Common myeloid progenitor, CD34-positive (primary cell): ENCODE measurements at regions not wholly inside any gene's neighbourhood (a gene's known extent, or its start where the extent isn't known, plus 50 kb on each side); places are given as distances from the start of the nearest gene placed in this dataset.

Experiments used
- CTCF ChIA-PET: fragments of 350-600 bp; sonication (Branson Sonifier 250); formaldehyde crosslinking; loops from one replicate; lab custom pipeline; 2021; ENCODE audit warnings: antibody characterized with exemption; lab: Charles Lee
- POLR2A ChIA-PET: fragments of 350-600 bp; sonication (Branson Sonifier 250); formaldehyde crosslinking; loops from one replicate; lab custom pipeline; 2021; ENCODE audit warnings: antibody characterized with exemption; lab: Charles Lee
- DNase-seq, 3 donors: peaks; one replicate each; pipeline versions ENCODE4 v3.0.0 to v3.0.0-alpha.2; 2013
- H3K27ac ChIP-seq, 2 experiments: 1 replicate in 1 of 2; 2 replicates in 1 of 2; pipeline ENCODE4 v1.7.0; 2013; ENCODE audit warnings: inconsistent platforms in 2 of 2, low read length in 2 of 2, mild to moderate bottlenecking in 2 of 2, low read depth in 1 of 2, moderate library complexity in 1 of 2; ENCODE audit not compliant: severe bottlenecking in 2 of 2, insufficient read depth in 1 of 2, poor library complexity in 1 of 2
- H3K27me3 ChIP-seq, 5 experiments: replicated peaks in 2 of 5; 1 replicate in 3 of 5; 2 replicates in 2 of 5; pipeline versions ENCODE4 v1.6.1 to v1.7.0; 2013; ENCODE audit warnings: low read length in 4 of 5, mild to moderate bottlenecking in 2 of 5, moderate library complexity in 2 of 5, inconsistent platforms in 1 of 5; ENCODE audit not compliant: insufficient read depth in 5 of 5, control insufficient read depth in 4 of 5
- H3K36me3 ChIP-seq, 4 experiments: 1 replicate in 2 of 4; 2 replicates in 2 of 4; pipeline versions ENCODE4 v1.6.1 to v1.7.0; 2013; ENCODE audit warnings: low read length in 3 of 4, control low read depth in 1 of 4, mild to moderate bottlenecking in 1 of 4; ENCODE audit not compliant: control insufficient read depth in 4 of 4, insufficient read depth in 4 of 4
- H3K4me1 ChIP-seq, 4 experiments: 1 replicate in 3 of 4; 2 replicates in 1 of 4; pipeline versions ENCODE4 v1.6.1 to v1.7.1; 2013; ENCODE audit warnings: low read length in 3 of 4, mild to moderate bottlenecking in 3 of 4, control low read depth in 1 of 4, inconsistent platforms in 1 of 4, moderate library complexity in 1 of 4; ENCODE audit not compliant: control insufficient read depth in 4 of 4, insufficient read depth in 4 of 4; ENCODE audit errors: control extremely low read depth in 1 of 4
- H3K4me3 ChIP-seq, 7 experiments: 1 replicate in 4 of 7; 2 replicates in 3 of 7; pipeline versions ENCODE4 v1.5.1 to v1.7.0; 2013; ENCODE audit warnings: mild to moderate bottlenecking in 7 of 7, low read length in 6 of 7, moderate library complexity in 6 of 7, inconsistent platforms in 2 of 7, low read depth in 2 of 7, control low read depth in 1 of 7; ENCODE audit not compliant: insufficient read depth in 4 of 7, control insufficient read depth in 1 of 7; ENCODE audit errors: extremely low read depth in 1 of 7
- H3K9me3 ChIP-seq, 5 experiments: 1 replicate in 4 of 5; 2 replicates in 1 of 5; pipeline versions ENCODE4 v1.6.1 to v1.7.1; 2013; ENCODE audit warnings: low read length in 4 of 5, mild to moderate bottlenecking in 2 of 5, inconsistent platforms in 1 of 5, low read depth in 1 of 5, moderate library complexity in 1 of 5; ENCODE audit not compliant: control insufficient read depth in 4 of 5, insufficient read depth in 2 of 5; ENCODE audit errors: control extremely low read depth in 1 of 5
- WGBS: methylation state at CpG from one replicate; pipeline ENCODE4 v1.1.5; 2013; ENCODE audit not compliant: insufficient coverage; 5-methylcytosine and 5-hydroxymethylcytosine counted together

DNA sequence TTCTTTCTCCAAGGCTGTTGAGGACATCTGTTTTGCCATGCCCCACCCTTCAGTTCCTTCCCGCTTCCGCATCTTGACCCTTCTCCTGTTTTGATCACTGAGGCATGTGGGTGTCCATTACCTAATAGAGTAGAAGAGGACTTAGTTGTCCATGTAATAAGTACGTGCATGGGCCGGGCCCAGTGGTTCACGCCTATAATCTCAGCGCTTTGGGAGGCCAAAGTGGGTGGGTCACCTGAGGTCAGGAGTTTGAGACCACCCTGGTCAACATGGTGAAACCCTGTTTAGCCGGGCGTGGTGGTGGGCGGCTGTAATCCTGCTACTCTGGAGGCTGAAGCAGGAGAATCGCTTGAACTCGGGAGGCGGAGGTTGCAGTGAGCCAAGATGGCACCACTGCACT is 637.8 kb upstream of the EEF2KMT start:
- CTCF ChIA-PET = no interaction called here
- Histone ChIP-seq H3K36me3 (no peaks in the 10 kb centered on the region), H3K27me3 (no peaks in the 10 kb centered on the region), H3K27ac (no peak overlapping the region), H3K9me3 (peaks cover 0 to 3% (median 0%) of the 10 kb centered on the region in 5 experiments), H3K4me1 (no peaks in the 10 kb centered on the region), H3K4me3 (no peak overlapping the region)
- no peak for DNase-seq
- WGBS = 98% methylated on average over 10 of the region's 12 CpGs
- POLR2A ChIA-PET = no interaction called here

DNA sequence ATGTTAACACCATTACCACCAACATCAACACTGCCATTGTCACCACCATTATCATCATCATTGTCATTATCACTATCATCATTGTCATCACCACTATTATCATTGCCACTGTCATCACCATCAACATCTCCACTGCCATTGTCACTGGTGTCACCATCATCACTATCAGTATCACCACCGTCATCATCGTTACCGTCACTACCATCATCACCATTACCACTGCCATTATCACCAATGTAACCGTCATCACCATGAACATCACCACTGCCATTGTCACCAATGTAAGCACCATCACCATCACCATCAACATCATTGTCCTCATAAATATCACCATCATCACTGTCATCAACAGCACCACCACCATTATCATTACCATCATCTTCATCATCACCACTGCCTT is 633.2 kb upstream of the EEF2KMT start:
- peaks cover 0 to 3% (median 0%) of the 10 kb centered on the region in 5 experiments for H3K9me3 ChIP-seq
- 95% methylated on average over 4 of the region's 4 CpGs for WGBS
- no peak overlapping the region for H3K4me3 ChIP-seq
- no peak for DNase-seq
- no peak overlapping the region for H3K27ac ChIP-seq
- no peaks in the 10 kb centered on the region for H3K4me1 ChIP-seq
- POLR2A ChIA-PET = no interaction called here
- no peaks in the 10 kb centered on the region for H3K27me3 ChIP-seq
- no peaks in the 10 kb centered on the region for H3K36me3 ChIP-seq
- CTCF ChIA-PET = no interaction called here

DNA sequence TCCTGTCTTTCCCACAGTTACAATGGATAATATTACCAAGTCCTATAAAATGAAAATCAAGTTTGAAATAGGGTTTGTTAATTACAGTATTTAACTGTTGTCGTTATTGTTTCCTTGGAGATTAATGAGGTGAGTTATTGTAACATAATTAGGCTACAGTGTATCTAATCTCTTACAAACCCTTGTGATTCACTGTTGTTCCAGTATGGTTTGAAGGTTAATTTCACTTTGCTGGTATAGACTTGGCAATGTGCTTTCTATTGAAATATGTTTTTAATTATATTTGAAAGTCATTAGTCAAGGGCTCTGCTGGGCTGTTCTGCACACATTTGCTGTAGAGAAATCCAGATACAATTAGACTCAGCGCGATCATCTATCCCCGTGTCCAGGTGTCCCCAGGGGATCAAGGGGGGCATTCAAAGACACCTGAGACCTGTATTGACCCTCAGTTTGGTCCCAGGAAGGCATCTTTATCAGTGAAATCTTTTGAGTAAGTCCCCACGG is 624.6 kb upstream of the EEF2KMT start:
- Histone ChIP-seq H3K27ac (no peak overlapping the region), H3K4me3 (no peak overlapping the region), H3K36me3 (no peaks in the 10 kb centered on the region), H3K27me3 (no peaks in the 10 kb centered on the region), H3K4me1 (no peaks in the 10 kb centered on the region), H3K9me3 (no peaks in the 10 kb centered on the region)
- CTCF ChIA-PET = no interaction called here
- DNase-seq = no peak
- 86% methylated on average over 2 of the region's 5 CpGs for WGBS
- POLR2A ChIA-PET = no interaction called here

DNA sequence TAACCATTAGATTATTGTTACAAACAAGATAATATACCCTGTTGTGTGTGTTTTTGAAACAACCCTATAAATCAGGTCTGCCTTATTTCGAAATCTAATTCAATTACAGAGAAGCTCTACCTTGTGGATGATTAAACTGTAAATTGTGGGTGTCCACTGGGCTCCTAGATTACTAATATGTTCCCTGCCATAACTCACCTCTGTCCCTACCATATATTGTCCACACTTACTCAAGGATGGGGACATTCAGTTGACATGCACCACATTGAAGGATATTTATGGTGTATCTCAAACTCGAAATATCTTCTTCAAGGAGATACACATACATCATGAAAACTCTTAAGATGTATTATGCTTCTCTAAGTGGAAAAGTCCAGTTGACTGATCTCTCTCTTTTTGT is 617.6 kb upstream of the EEF2KMT start:
- Histone ChIP-seq H3K4me3 (no peak overlapping the region), H3K27ac (no peak overlapping the region), H3K4me1 (no peaks in the 10 kb centered on the region), H3K36me3 (no peaks in the 10 kb centered on the region), H3K27me3 (no peaks in the 10 kb centered on the region), H3K9me3 (peaks cover 0 to 2% (median 0%) of the 10 kb centered on the region in 5 experiments)
- CTCF ChIA-PET = no interaction called here
- no CpG with 5 or more reads among the region's 2 CpGs for WGBS
- POLR2A ChIA-PET = no interaction called here
- no peak for DNase-seq

DNA sequence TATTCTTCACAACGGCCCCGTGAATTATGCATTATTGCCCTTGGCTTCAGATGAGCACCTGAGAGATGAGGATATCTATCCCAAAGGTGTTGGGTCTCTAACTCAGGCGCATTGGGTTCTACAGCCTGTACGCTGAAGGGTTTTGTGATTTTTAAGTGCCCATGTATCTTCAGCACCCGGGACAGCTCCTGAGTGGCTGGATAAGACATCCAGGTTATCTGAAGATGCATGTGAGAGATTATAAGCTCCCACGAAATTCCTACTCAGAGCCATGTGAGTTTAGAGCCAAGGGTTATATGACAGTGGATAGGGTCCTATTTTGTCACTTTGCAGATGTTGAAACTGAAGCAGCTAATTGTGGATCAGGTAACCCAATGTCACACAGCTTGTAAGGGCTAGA is 612.3 kb upstream of the EEF2KMT start:
- H3K36me3 ChIP-seq = no peaks in the 10 kb centered on the region
- H3K9me3 ChIP-seq = peaks cover 0 to 2% (median 0%) of the 10 kb centered on the region in 5 experiments
- ChIA-PET CTCF (no interaction called here), POLR2A (no interaction called here)
- no peak overlapping the region for H3K4me3 ChIP-seq
- DNase-seq = no peak
- no peak overlapping the region for H3K27ac ChIP-seq
- no peaks in the 10 kb centered on the region for H3K27me3 ChIP-seq
- 20% methylated on average over 1 of the region's 6 CpGs for WGBS
- H3K4me1 ChIP-seq = no peaks in the 10 kb centered on the region

GRCh38 chr16:5706211-5706610 is 608.6 kb upstream of the EEF2KMT start:
- Histone ChIP-seq H3K36me3 (no peaks in the 10 kb centered on the region), H3K27me3 (no peaks in the 10 kb centered on the region), H3K9me3 (peaks cover 0 to 6% (median 0%) of the 10 kb centered on the region in 5 experiments), H3K4me1 (no peaks in the 10 kb centered on the region), H3K27ac (no peak overlapping the region), H3K4me3 (no peak overlapping the region)
- ChIA-PET CTCF (no interaction called here), POLR2A (no interaction called here)
- 81% methylated on average over 6 of the region's 6 CpGs for WGBS
- DNase-seq = no peak

DNA sequence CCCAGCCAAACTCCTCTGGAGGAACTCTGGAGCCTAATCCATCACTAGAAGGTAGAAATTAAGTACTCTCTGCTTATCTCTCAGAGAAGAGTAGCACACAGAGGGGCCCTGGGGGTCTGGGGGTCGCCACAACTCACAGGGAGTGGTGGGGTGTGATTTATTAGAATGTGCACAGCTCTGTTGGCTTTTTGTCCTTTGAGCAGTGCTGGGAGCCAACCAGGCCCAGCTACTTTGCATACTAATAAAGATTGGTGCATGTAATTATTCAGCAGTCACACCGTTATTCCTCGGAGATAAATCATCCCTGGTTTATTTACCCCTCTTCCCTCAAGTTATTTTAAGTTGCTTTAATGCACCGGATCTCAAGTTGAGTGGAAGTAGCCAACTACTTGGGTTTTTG is 606.7 kb upstream of the EEF2KMT start:
- H3K4me3 ChIP-seq = no peak overlapping the region
- no peaks in the 10 kb centered on the region for H3K27me3 ChIP-seq
- POLR2A ChIA-PET = no interaction called here
- H3K27ac ChIP-seq = no peak overlapping the region
- CTCF ChIA-PET = no interaction called here
- no peak for DNase-seq
- H3K4me1 ChIP-seq = no peaks in the 10 kb centered on the region
- H3K36me3 ChIP-seq = no peaks in the 10 kb centered on the region
- WGBS = 82% methylated on average over 3 of the region's 4 CpGs
- H3K9me3 ChIP-seq = peaks cover 0 to 6% (median 0%) of the 10 kb centered on the region in 5 experiments
